ENCODE measurements at regions not wholly inside any gene's neighbourhood (a gene's known extent, or its start where the extent isn't known, plus 50 kb on each side); places are given as distances from the start of the nearest gene placed in this dataset.
"Not testable (repeated sequence)": the region's sequence is repeated elsewhere in the genome, so short reads cannot be mapped to it uniquely, and the experiment has no call there.

- peak overlapping the region; percentile 89 for H3K27ac Mint-ChIP-seq
- H3K4me3 Mint-ChIP-seq: no peak overlapping the region
These were observed 73.2 kb upstream of the NUP50 start for GRCh38 chr22:45090497-45090910.

GRCh38 chr22:45091254-45091854 lies 72.4 kb upstream of the NUP50 start:
- Histone ChIP-seq H3K27ac (ENCODE audit: low read depth, low read length) (no peak overlapping the region), H3K9ac (ENCODE audit: extremely low read depth, low read length, poor library complexity, severe bottlenecking) (peak overlapping the region; percentile 24), H3K36me3 (ENCODE audit: control insufficient read depth, insufficient read depth, low read length) (no peaks in the 10 kb centered on the region), H3K9me3 (ENCODE audit: control insufficient read depth, low read length) (no peaks in the 10 kb centered on the region), H3K4me1 (ENCODE audit: control insufficient read depth, insufficient read depth, low read length) (peaks cover 9% of the 10 kb centered on the region), H3K4me3 (ENCODE audit: low read length) (peak overlapping the region; percentile 57), H3K27me3 (ENCODE audit: control insufficient read depth, insufficient read depth, low read length, poor library complexity, severe bottlenecking) (no peaks in the 10 kb centered on the region)
- H3K9me3 Mint-ChIP-seq: peaks cover under 1% of the 10 kb centered on the region
- TF ChIP-seq, protein P1, sequence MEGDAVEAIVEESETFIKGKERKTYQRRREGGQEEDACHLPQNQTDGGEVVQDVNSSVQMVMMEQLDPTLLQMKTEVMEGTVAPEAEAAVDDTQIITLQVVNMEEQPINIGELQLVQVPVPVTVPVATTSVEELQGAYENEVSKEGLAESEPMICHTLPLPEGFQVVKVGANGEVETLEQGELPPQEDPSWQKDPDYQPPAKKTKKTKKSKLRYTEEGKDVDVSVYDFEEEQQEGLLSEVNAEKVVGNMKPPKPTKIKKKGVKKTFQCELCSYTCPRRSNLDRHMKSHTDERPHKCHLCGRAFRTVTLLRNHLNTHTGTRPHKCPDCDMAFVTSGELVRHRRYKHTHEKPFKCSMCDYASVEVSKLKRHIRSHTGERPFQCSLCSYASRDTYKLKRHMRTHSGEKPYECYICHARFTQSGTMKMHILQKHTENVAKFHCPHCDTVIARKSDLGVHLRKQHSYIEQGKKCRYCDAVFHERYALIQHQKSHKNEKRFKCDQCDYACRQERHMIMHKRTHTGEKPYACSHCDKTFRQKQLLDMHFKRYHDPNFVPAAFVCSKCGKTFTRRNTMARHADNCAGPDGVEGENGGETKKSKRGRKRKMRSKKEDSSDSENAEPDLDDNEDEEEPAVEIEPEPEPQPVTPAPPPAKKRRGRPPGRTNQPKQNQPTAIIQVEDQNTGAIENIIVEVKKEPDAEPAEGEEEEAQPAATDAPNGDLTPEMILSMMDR (conservative IDR thresholded peaks at IDR 0.05): no peak
- peaks cover 45% of the 10 kb centered on the region for H3K4me1 Mint-ChIP-seq
- peak overlapping the region; percentile 89 for H3K27ac Mint-ChIP-seq
- no peak overlapping the region for H3K4me3 Mint-ChIP-seq
- peak; percentile 62 for DNase-seq
- 91 to 95% methylated on average over 28 to 33 of the region's 33 CpGs for WGBS, 2 experiments (ENCODE audit: insufficient coverage in 1 of 2, insufficient read length in 1 of 2)
- H3K36me3 Mint-ChIP-seq (ENCODE audit: low read depth): no peaks in the 10 kb centered on the region
- H3K27me3 Mint-ChIP-seq (ENCODE audit: insufficient read depth): peaks cover 2% of the 10 kb centered on the region

More at GRCh38 chr22:45090497-45090910, 73.2 kb upstream of the NUP50 start:
- peak overlapping the region; percentile 57 for H3K4me3 ChIP-seq (ENCODE audit: low read length)
- no peaks in the 10 kb centered on the region for H3K27me3 ChIP-seq (ENCODE audit: control insufficient read depth, insufficient read depth, low read length, poor library complexity, severe bottlenecking)
- 19 to 24% methylated on average over 8 to 10 of the region's 10 CpGs for WGBS, 2 experiments (ENCODE audit: insufficient coverage in 1 of 2, insufficient read length in 1 of 2)
- Mint-ChIP-seq H3K36me3 (ENCODE audit: low read depth) (no peaks in the 10 kb centered on the region), H3K9me3 (no peaks in the 10 kb centered on the region), H3K4me1 (peaks cover 47% of the 10 kb centered on the region), H3K27me3 (ENCODE audit: insufficient read depth) (peaks cover 2% of the 10 kb centered on the region)
- H3K9ac ChIP-seq (ENCODE audit: extremely low read depth, low read length, poor library complexity, severe bottlenecking): peak overlapping the region; percentile 24
- TF ChIP-seq, protein P1 (conservative IDR thresholded peaks at IDR 0.05): peak; percentile 50
- DNase-seq: peak; percentile 90
- H3K36me3 ChIP-seq (ENCODE audit: control insufficient read depth, insufficient read depth, low read length): no peaks in the 10 kb centered on the region
- H3K4me1 ChIP-seq (ENCODE audit: control insufficient read depth, insufficient read depth, low read length): peaks cover 9% of the 10 kb centered on the region
- no peaks in the 10 kb centered on the region for H3K9me3 ChIP-seq (ENCODE audit: control insufficient read depth, low read length)
- H3K27ac ChIP-seq (ENCODE audit: low read depth, low read length): no peak overlapping the region

- DNase-seq; H3K36me3 Mint-ChIP-seq (ENCODE audit: low read depth); H3K9me3 ChIP-seq (ENCODE audit: control insufficient read depth, low read length); H3K27me3 ChIP-seq (ENCODE audit: control insufficient read depth, insufficient read depth, low read length, poor library complexity, severe bottlenecking); H3K9me3 Mint-ChIP-seq; H3K27ac ChIP-seq (ENCODE audit: low read depth, low read length); H3K27me3 Mint-ChIP-seq (ENCODE audit: insufficient read depth); H3K36me3 ChIP-seq (ENCODE audit: control insufficient read depth, insufficient read depth, low read length); H3K4me3 Mint-ChIP-seq; H3K9ac ChIP-seq (ENCODE audit: extremely low read depth, low read length, poor library complexity, severe bottlenecking); H3K4me3 ChIP-seq (ENCODE audit: low read length); H3K4me1 ChIP-seq (ENCODE audit: control insufficient read depth, insufficient read depth, low read length): not testable (repeated sequence)
- peaks cover 43% of the 10 kb centered on the region for H3K4me1 Mint-ChIP-seq
- H3K27ac Mint-ChIP-seq: peak overlapping the region; percentile 89
- WGBS, 2 experiments (ENCODE audit: insufficient coverage in 1 of 2, insufficient read length in 1 of 2): 98% methylated on average over 5 to 20 of the region's 20 CpGs
These were observed 71.8 kb upstream of the NUP50 start for GRCh38 chr22:45091875-45092274.

DNA sequence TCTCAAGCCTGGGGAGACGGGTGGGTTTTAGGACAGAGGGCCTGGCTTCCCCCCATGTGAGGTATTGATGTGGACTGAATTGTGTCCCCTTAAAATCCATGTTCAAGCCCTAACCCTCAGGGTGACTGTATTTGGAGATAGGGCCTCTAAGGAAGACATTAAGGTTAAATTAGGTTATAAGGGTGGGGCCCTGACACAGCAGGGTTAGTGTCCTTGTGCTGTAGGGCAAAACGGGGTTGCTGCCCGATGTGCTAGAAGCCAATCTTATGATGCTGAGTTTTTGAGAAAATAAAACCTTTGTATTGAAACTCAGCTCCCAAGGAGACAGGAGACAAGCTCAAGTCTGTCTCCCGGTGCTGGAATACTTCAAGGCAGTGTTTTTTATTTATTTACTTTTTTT lies 71.1 kb upstream of the NUP50 start:
- TF ChIP-seq, protein P1 (conservative IDR thresholded peaks at IDR 0.05): no peak
- Histone ChIP-seq H3K4me3 (ENCODE audit: low read length) (no peak overlapping the region), H3K9ac (ENCODE audit: extremely low read depth, low read length, poor library complexity, severe bottlenecking) (no peak overlapping the region), H3K27ac (ENCODE audit: low read depth, low read length) (no peak overlapping the region), H3K9me3 (ENCODE audit: control insufficient read depth, low read length) (no peaks in the 10 kb centered on the region), H3K27me3 (ENCODE audit: control insufficient read depth, insufficient read depth, low read length, poor library complexity, severe bottlenecking) (no peaks in the 10 kb centered on the region), H3K4me1 (ENCODE audit: control insufficient read depth, insufficient read depth, low read length) (peaks cover 9% of the 10 kb centered on the region), H3K36me3 (ENCODE audit: control insufficient read depth, insufficient read depth, low read length) (no peaks in the 10 kb centered on the region)
- H3K36me3 Mint-ChIP-seq (ENCODE audit: low read depth): no peaks in the 10 kb centered on the region
- peaks cover 2% of the 10 kb centered on the region for H3K27me3 Mint-ChIP-seq (ENCODE audit: insufficient read depth)
- peaks cover 2% of the 10 kb centered on the region for H3K9me3 Mint-ChIP-seq
- H3K4me3 Mint-ChIP-seq: no peak overlapping the region
- 94% methylated on average over 2 to 4 of the region's 4 CpGs for WGBS, 2 experiments (ENCODE audit: insufficient coverage in 1 of 2, insufficient read length in 1 of 2)
- no peak for DNase-seq
- no peak overlapping the region for H3K27ac Mint-ChIP-seq
- H3K4me1 Mint-ChIP-seq: peaks cover 41% of the 10 kb centered on the region

Measured in endodermal cell (in vitro differentiated cells).